22Rv1 (cell line): ENCODE measurements at regions not wholly inside any gene's neighbourhood (a gene's known extent, or its start where the extent isn't known, plus 50 kb on each side); places are given as distances from the start of the nearest gene placed in this dataset.

Source experiments
- ZFX ChIP-seq: fragments of 450-650 bp; IDR thresholded peaks from 2 replicates; pipeline ENCODE4 v1.6.1; 2017; ENCODE audit warnings: antibody characterized with exemption, borderline replicate concordance
- TF ChIP-seq, protein P1 (sequence below): fragments of 450-650 bp; IDR thresholded peaks from 2 replicates; pipeline ENCODE4 v1.5.1; 2017; ENCODE audit warnings: mild to moderate bottlenecking

DNA sequence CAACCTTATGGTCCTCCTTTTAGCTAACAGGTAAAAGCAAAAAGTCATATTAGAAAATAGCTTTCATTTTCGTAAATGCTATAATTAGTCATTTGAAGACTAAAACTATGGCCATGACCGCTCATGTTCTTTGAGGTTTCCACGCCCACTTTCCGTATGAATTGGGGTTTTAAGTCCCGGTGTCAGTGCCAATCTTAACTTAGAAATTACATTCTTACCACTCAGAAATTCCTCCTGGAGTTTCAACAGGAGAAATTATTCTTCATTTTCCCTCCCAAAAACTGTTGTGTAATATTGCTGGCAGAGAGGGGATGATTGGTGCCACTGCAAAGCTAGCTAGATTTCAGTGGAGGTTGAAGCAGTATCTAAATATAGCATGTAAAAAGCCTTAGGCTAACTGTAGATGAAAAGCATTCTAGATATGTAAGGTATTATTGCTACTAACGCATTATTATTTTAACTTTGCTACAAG is 71.0 kb upstream of the MDFIC2 start:
- TF ChIP-seq, protein P1, sequence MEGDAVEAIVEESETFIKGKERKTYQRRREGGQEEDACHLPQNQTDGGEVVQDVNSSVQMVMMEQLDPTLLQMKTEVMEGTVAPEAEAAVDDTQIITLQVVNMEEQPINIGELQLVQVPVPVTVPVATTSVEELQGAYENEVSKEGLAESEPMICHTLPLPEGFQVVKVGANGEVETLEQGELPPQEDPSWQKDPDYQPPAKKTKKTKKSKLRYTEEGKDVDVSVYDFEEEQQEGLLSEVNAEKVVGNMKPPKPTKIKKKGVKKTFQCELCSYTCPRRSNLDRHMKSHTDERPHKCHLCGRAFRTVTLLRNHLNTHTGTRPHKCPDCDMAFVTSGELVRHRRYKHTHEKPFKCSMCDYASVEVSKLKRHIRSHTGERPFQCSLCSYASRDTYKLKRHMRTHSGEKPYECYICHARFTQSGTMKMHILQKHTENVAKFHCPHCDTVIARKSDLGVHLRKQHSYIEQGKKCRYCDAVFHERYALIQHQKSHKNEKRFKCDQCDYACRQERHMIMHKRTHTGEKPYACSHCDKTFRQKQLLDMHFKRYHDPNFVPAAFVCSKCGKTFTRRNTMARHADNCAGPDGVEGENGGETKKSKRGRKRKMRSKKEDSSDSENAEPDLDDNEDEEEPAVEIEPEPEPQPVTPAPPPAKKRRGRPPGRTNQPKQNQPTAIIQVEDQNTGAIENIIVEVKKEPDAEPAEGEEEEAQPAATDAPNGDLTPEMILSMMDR = no peak
- no peak for TF ChIP-seq ZFX
